ENCODE measurements at regions not wholly inside any gene's neighbourhood (a gene's known extent, or its start where the extent isn't known, plus 50 kb on each side); places are given as distances from the start of the nearest gene placed in this dataset.

GRCh38 chr3:126259411-126260391 lies 79.3 kb upstream of the ALDH1L1 start:
- DNase-seq: peak; percentile 24
- H3K27ac Mint-ChIP-seq: no peak overlapping the region
- H3K4me3 Mint-ChIP-seq: no peak overlapping the region
- no peaks in the 10 kb centered on the region for H3K9me3 Mint-ChIP-seq
- H3K36me3 Mint-ChIP-seq: no peaks in the 10 kb centered on the region
- H3K27me3 Mint-ChIP-seq: peaks cover 16% of the 10 kb centered on the region
- H3K4me1 Mint-ChIP-seq: peaks cover 2% of the 10 kb centered on the region

- no peaks in the 10 kb centered on the region for H3K36me3 Mint-ChIP-seq
- no peaks in the 10 kb centered on the region for H3K9me3 Mint-ChIP-seq
- H3K4me1 Mint-ChIP-seq: peaks cover 2% of the 10 kb centered on the region
- no peak overlapping the region for H3K4me3 Mint-ChIP-seq
- no peak overlapping the region for H3K27ac Mint-ChIP-seq
- no peak for DNase-seq
- peaks cover 16% of the 10 kb centered on the region for H3K27me3 Mint-ChIP-seq
These were observed 78.3 kb upstream of the ALDH1L1 start for GRCh38 chr3:126258670-126259069.

GRCh38 chr3:126257984-126258383 lies 77.6 kb upstream of the ALDH1L1 start:
- no peak for DNase-seq
- H3K27me3 Mint-ChIP-seq: peaks cover 16% of the 10 kb centered on the region
- H3K27ac Mint-ChIP-seq: no peak overlapping the region
- H3K4me1 Mint-ChIP-seq: peaks cover 2% of the 10 kb centered on the region
- H3K4me3 Mint-ChIP-seq: no peak overlapping the region
- no peaks in the 10 kb centered on the region for H3K9me3 Mint-ChIP-seq
- no peaks in the 10 kb centered on the region for H3K36me3 Mint-ChIP-seq

GRCh38 chr3:126257174-126257573 lies 76.8 kb upstream of the ALDH1L1 start:
- no peaks in the 10 kb centered on the region for H3K36me3 Mint-ChIP-seq
- no peak overlapping the region for H3K4me3 Mint-ChIP-seq
- H3K27ac Mint-ChIP-seq: no peak overlapping the region
- no peak for DNase-seq
- H3K27me3 Mint-ChIP-seq: peaks cover 13% of the 10 kb centered on the region
- H3K4me1 Mint-ChIP-seq: peaks cover 2% of the 10 kb centered on the region
- H3K9me3 Mint-ChIP-seq: no peaks in the 10 kb centered on the region

GRCh38 chr3:126256251-126256650 lies 75.9 kb upstream of the ALDH1L1 start:
- Mint-ChIP-seq H3K9me3 (no peaks in the 10 kb centered on the region), H3K36me3 (no peaks in the 10 kb centered on the region), H3K4me3 (no peak overlapping the region), H3K4me1 (peaks cover 2% of the 10 kb centered on the region), H3K27me3 (peaks cover 6% of the 10 kb centered on the region), H3K27ac (no peak overlapping the region)
- DNase-seq: no peak

- Mint-ChIP-seq H3K9me3 (peaks cover 1% of the 10 kb centered on the region), H3K4me3 (no peak overlapping the region), H3K4me1 (no peaks in the 10 kb centered on the region), H3K27me3 (peaks cover 6% of the 10 kb centered on the region), H3K27ac (no peak overlapping the region), H3K36me3 (no peaks in the 10 kb centered on the region)
- DNase-seq: no peak
These were observed 72.7 kb upstream of the ALDH1L1 start for GRCh38 chr3:126253072-126253471.

- no peak for DNase-seq
- no peak overlapping the region for H3K27ac Mint-ChIP-seq
- no peak overlapping the region for H3K4me3 Mint-ChIP-seq
These were observed 72.0 kb upstream of the ALDH1L1 start for GRCh38 chr3:126252373-126252772.

GRCh38 chr3:126245811-126246727 lies 65.7 kb upstream of the ALDH1L1 start:
- Mint-ChIP-seq H3K27ac (no peak overlapping the region), H3K4me3 (no peak overlapping the region), H3K9me3 (peaks cover 3% of the 10 kb centered on the region), H3K36me3 (no peaks in the 10 kb centered on the region), H3K4me1 (no peaks in the 10 kb centered on the region), H3K27me3 (peaks cover 20% of the 10 kb centered on the region)
- no peak for DNase-seq

More at GRCh38 chr3:126252373-126252772, 72.0 kb upstream of the ALDH1L1 start:
- H3K9me3 Mint-ChIP-seq: peaks cover 1% of the 10 kb centered on the region
- H3K27me3 Mint-ChIP-seq: peaks cover 6% of the 10 kb centered on the region
- H3K4me1 Mint-ChIP-seq: no peaks in the 10 kb centered on the region
- H3K36me3 Mint-ChIP-seq: no peaks in the 10 kb centered on the region
